DOHH2 (cell line): ENCODE measurements at regions not wholly inside any gene's neighbourhood (a gene's known extent, or its start where the extent isn't known, plus 50 kb on each side); places are given as distances from the start of the nearest gene placed in this dataset.

Experiments
- CTCF ChIP-seq: fragments of 200-600 bp; sonication (generic); IDR thresholded peaks from one replicate; pipeline ENCODE4 v1.5.1; 2014; ENCODE audit warnings: antibody characterized with exemption, mild to moderate bottlenecking, low read depth, low read length; ENCODE audit not compliant: poor library complexity, severe bottlenecking
- EZH2phosphoT487 ChIP-seq: fragments of 200-600 bp; sonication (generic); IDR thresholded peaks from 2 replicates; pipeline ENCODE4 v1.6.1; 2017; ENCODE audit warnings: borderline replicate concordance, mild to moderate bottlenecking, antibody characterized with exemption, low read length, moderate library complexity, mixed read lengths

GRCh38 chr1:221164951-221165838 is 286.0 kb downstream of the HLX start:
- no peak for TF ChIP-seq CTCF
- no peak for TF ChIP-seq EZH2phosphoT487
